GM12878 (cell line): ENCODE measurements at regions not wholly inside any gene's neighbourhood (a gene's known extent, or its start where the extent isn't known, plus 50 kb on each side); places are given as distances from the start of the nearest gene placed in this dataset.

Experiments
- ATAC-seq: fragments of 200-7000 bp; cut with Tn5 transposase; 3 replicates; pipeline ENCODE4 v1.9.1; 2020; ENCODE audit warnings: mild to moderate bottlenecking, moderate library complexity
- BruUV-seq: library from RNA; stranded (reverse); fragments of 400-500 nt; replicated peaks from 2 replicates; lab custom pipeline; 2021; lab: Mats Ljungman, UMichigan
- CTCF ChIA-PET: fragments of 300-600 bp; sonication (Branson Sonifier 250); formaldehyde crosslinking; extraction: SDS; loops from one replicate; lab custom pipeline; 2021; ENCODE audit warnings: inconsistent platforms; lab: Yijun Ruan, JAX
- POLR2A ChIA-PET: fragments of 350-600 bp; formaldehyde crosslinking; extraction: SDS; loops from one replicate; lab custom pipeline; 2021; ENCODE audit warnings: inconsistent platforms; lab: Charles Lee
- RAD21 ChIA-PET: fragments of 300-600 bp; sonication (Branson Sonifier 250); formaldehyde crosslinking; loops from one replicate; lab custom pipeline; 2023; ENCODE audit warnings: antibody characterized with exemption; ENCODE audit not compliant: unreplicated experiment; lab: Charles Lee
- SMC1A ChIA-PET: fragments of 300-600 bp; sonication (Branson Sonifier 250); formaldehyde crosslinking; loops from one replicate; lab custom pipeline; 2023; ENCODE audit not compliant: unreplicated experiment, uncharacterized antibody; lab: Charles Lee
- DNase-seq: peaks from one replicate; pipeline ENCODE4 v3.0.0-alpha.2; 2011; ENCODE audit warnings: low read depth, low spot score
- FAIRE-seq: peaks from 3 replicates; lab custom pipeline; 2011; peaks lifted over from hg19 to GRCh38; lab: Jason Lieb, UNC
- H2AFZ ChIP-seq: 2 replicates; pipeline ENCODE4 v1.6.0; 2011; ENCODE audit warnings: low read depth, low read length, control low read depth; ENCODE audit not compliant: control insufficient read depth
- H3K27ac ChIP-seq: 2 replicates; pipeline ENCODE4 v1.5.1; 2011; ENCODE audit warnings: control low read depth; ENCODE audit not compliant: control insufficient read depth, insufficient read depth
- H3K27me3 ChIP-seq, 2 experiments: replicated peaks in 1 of 2; 2 replicates each; pipeline versions ENCODE4 v1.6.0 to v1.6.1; 2011; ENCODE audit warnings: low read length in 1 of 2; ENCODE audit not compliant: control insufficient read depth in 2 of 2, insufficient read depth in 2 of 2
- H3K36me3 ChIP-seq, 2 experiments: 2 replicates each; pipeline ENCODE4 v1.5.1; 2011; ENCODE audit warnings: low read length in 1 of 2; ENCODE audit not compliant: control insufficient read depth in 2 of 2, insufficient read depth in 2 of 2
- H3K4me1 ChIP-seq: 2 replicates; pipeline ENCODE4 v1.6.1; 2011; ENCODE audit warnings: mild to moderate bottlenecking, low read length, moderate library complexity, mixed read lengths; ENCODE audit not compliant: control insufficient read depth, insufficient read depth
- H3K4me2 ChIP-seq: 2 replicates; pipeline ENCODE4 v1.6.0; 2011; ENCODE audit warnings: control low read depth; ENCODE audit not compliant: control insufficient read depth, insufficient read depth
- H3K4me3 ChIP-seq: fragments of 200-600 bp; sonication (generic); 2 replicates; pipeline ENCODE4 v1.5.1; 2016
- H3K79me2 ChIP-seq: 2 replicates; pipeline ENCODE4 v1.6.0; 2011; ENCODE audit warnings: low read length; ENCODE audit not compliant: control insufficient read depth, insufficient read depth
- H3K9ac ChIP-seq: 2 replicates; pipeline ENCODE4 v1.8.0; 2011; ENCODE audit warnings: low read length, control low read depth, mixed read lengths; ENCODE audit not compliant: control insufficient read depth, insufficient read depth
- H3K9me3 ChIP-seq: replicated peaks from 3 replicates; pipeline ENCODE4 v1.5.1; 2011; ENCODE audit warnings: mild to moderate bottlenecking, low read length; ENCODE audit not compliant: control insufficient read depth, insufficient read depth
- H4K20me1 ChIP-seq: 2 replicates; pipeline ENCODE4 v1.6.0; 2011; ENCODE audit not compliant: control insufficient read depth, insufficient read depth
- CEBPB ChIP-seq, 2 experiments: fragments of 150-350 bp in 1 of 2; IDR thresholded peaks; 2 replicates each; pipeline ENCODE4 v1.6.1; 2012 to 2014; ENCODE audit warnings: low read depth in 2 of 2, low read length in 2 of 2, borderline replicate concordance in 1 of 2, inconsistent platforms in 1 of 2
- FOXK2 ChIP-seq: fragments of 450-650 bp; IDR thresholded peaks from 2 replicates; pipeline ENCODE4 v1.6.1; 2017; ENCODE audit warnings: mild to moderate bottlenecking, moderate library complexity
- HDAC2 ChIP-seq: fragments of 200-600 bp; sonication (generic); IDR thresholded peaks from 2 replicates; pipeline ENCODE4 v1.6.1; 2017
- MEF2A ChIP-seq: IDR thresholded peaks from 2 replicates; pipeline ENCODE4 v1.6.1; 2011; ENCODE audit warnings: low read depth, mild to moderate bottlenecking, low read length, moderate library complexity; ENCODE audit not compliant: insufficient read depth
- MTA2 ChIP-seq: fragments of 450-650 bp; IDR thresholded peaks from 2 replicates; pipeline ENCODE4 v1.6.1; 2016; ENCODE audit warnings: low read depth, mild to moderate bottlenecking, moderate library complexity
- PAX8 ChIP-seq: fragments of 450-650 bp; IDR thresholded peaks from 2 replicates; pipeline ENCODE4 v1.6.1; 2017; ENCODE audit warnings: mild to moderate bottlenecking, moderate library complexity
- POLR2AphosphoS2 ChIP-seq: IDR thresholded peaks from 2 replicates; pipeline ENCODE4 v1.6.1; 2011; ENCODE audit warnings: low read depth, mild to moderate bottlenecking, low read length, improper control_type of control experiment, moderate library complexity
- RFX5 ChIP-seq: IDR thresholded peaks from 2 replicates; pipeline ENCODE4 v1.6.1; 2011; ENCODE audit warnings: low read depth, low read length, improper control_type of control experiment
- USF1 ChIP-seq: IDR thresholded peaks from 2 replicates; pipeline ENCODE4 v1.6.1; 2011; ENCODE audit warnings: borderline replicate concordance, low read depth, mild to moderate bottlenecking, moderate library complexity, mixed read lengths, low read length; ENCODE audit not compliant: insufficient read depth; ENCODE audit errors: extremely low read length
- WRNIP1 ChIP-seq: IDR thresholded peaks from 2 replicates; pipeline ENCODE4 v1.6.1; 2011; ENCODE audit warnings: low read depth, low read length, improper control_type of control experiment, borderline replicate concordance
- WGBS: methylation state at CpG from one replicate; pipeline ENCODE4 v1.1.6; 2016; ENCODE audit warnings: low lambda C conversion rate; ENCODE audit not compliant: insufficient replicate concordance, insufficient coverage; ENCODE audit errors: missing lambda C conversion rate; 5-methylcytosine and 5-hydroxymethylcytosine counted together
- in situ Hi-C: fragments of 300-500 bp; cut with MboI; formaldehyde crosslinking; loops from 9 replicates; pipeline ENCODE4 v1.14.3; 2018; ENCODE audit warnings: mixed read lengths
- intact Hi-C: fragments of 100-400 bp; cut with micrococcal nuclease; formaldehyde crosslinking; loops from one replicate; pipeline ENCODE4 v1.14.2; 2022; ENCODE audit not compliant: unreplicated experiment
- TF ChIP-seq, protein P1 (sequence below): IDR thresholded peaks from 2 replicates; pipeline ENCODE4 v1.6.1; 2012; ENCODE audit warnings: improper control_type of control experiment, low read depth, low read length; ENCODE audit not compliant: insufficient replicate concordance
- TF ChIP-seq, protein P2 (sequence below): fragments of 150-350 bp; IDR thresholded peaks from 2 replicates; pipeline ENCODE4 v1.6.1; 2014; ENCODE audit warnings: mild to moderate bottlenecking, low read depth, low read length

- no peaks in the 10 kb centered on the region for H3K4me1 ChIP-seq
- H4K20me1 ChIP-seq = no peaks in the 10 kb centered on the region
- no peak for FAIRE-seq
- no peaks in the 10 kb centered on the region for H3K79me2 ChIP-seq
- H2AFZ ChIP-seq = no peak overlapping the region
- ChIA-PET RAD21 (no interaction called here), POLR2A (no interaction called here), SMC1A (no interaction called here), CTCF (no interaction called here)
- no peak overlapping the region for H3K27ac ChIP-seq
- intact Hi-C loops = no loop called here
- H3K9ac ChIP-seq = no peak overlapping the region
- WGBS = 63% methylated on average over 2 of the region's 2 CpGs
- no peaks in the 10 kb centered on the region for H3K9me3 ChIP-seq
- no peak for TF ChIP-seq MEF2A
- TF ChIP-seq POLR2AphosphoS2 = no peak
- no peak for TF ChIP-seq WRNIP1
- TF ChIP-seq RFX5 = no peak
- TF ChIP-seq HDAC2 = no peak
- no peak for TF ChIP-seq CEBPB (IDR thresholded peaks at IDR 0.05; ENCODE audit: borderline replicate concordance in 1 of 2, low read depth in 2 of 2, low read length in 2 of 2)
- TF ChIP-seq, protein P1, sequence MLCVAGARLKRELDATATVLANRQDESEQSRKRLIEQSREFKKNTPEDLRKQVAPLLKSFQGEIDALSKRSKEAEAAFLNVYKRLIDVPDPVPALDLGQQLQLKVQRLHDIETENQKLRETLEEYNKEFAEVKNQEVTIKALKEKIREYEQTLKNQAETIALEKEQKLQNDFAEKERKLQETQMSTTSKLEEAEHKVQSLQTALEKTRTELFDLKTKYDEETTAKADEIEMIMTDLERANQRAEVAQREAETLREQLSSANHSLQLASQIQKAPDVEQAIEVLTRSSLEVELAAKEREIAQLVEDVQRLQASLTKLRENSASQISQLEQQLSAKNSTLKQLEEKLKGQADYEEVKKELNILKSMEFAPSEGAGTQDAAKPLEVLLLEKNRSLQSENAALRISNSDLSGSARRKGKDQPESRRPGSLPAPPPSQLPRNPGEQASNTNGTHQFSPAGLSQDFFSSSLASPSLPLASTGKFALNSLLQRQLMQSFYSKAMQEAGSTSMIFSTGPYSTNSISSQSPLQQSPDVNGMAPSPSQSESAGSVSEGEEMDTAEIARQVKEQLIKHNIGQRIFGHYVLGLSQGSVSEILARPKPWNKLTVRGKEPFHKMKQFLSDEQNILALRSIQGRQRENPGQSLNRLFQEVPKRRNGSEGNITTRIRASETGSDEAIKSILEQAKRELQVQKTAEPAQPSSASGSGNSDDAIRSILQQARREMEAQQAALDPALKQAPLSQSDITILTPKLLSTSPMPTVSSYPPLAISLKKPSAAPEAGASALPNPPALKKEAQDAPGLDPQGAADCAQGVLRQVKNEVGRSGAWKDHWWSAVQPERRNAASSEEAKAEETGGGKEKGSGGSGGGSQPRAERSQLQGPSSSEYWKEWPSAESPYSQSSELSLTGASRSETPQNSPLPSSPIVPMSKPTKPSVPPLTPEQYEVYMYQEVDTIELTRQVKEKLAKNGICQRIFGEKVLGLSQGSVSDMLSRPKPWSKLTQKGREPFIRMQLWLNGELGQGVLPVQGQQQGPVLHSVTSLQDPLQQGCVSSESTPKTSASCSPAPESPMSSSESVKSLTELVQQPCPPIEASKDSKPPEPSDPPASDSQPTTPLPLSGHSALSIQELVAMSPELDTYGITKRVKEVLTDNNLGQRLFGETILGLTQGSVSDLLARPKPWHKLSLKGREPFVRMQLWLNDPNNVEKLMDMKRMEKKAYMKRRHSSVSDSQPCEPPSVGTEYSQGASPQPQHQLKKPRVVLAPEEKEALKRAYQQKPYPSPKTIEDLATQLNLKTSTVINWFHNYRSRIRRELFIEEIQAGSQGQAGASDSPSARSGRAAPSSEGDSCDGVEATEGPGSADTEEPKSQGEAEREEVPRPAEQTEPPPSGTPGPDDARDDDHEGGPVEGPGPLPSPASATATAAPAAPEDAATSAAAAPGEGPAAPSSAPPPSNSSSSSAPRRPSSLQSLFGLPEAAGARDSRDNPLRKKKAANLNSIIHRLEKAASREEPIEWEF = no peak
- no peak for TF ChIP-seq USF1
- no peak for TF ChIP-seq FOXK2
- no peak for TF ChIP-seq MTA2
- TF ChIP-seq PAX8 = no peak
- TF ChIP-seq, protein P2, sequence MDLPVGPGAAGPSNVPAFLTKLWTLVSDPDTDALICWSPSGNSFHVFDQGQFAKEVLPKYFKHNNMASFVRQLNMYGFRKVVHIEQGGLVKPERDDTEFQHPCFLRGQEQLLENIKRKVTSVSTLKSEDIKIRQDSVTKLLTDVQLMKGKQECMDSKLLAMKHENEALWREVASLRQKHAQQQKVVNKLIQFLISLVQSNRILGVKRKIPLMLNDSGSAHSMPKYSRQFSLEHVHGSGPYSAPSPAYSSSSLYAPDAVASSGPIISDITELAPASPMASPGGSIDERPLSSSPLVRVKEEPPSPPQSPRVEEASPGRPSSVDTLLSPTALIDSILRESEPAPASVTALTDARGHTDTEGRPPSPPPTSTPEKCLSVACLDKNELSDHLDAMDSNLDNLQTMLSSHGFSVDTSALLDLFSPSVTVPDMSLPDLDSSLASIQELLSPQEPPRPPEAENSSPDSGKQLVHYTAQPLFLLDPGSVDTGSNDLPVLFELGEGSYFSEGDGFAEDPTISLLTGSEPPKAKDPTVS = no peak
- no peak for DNase-seq
- H3K27me3 ChIP-seq = no peaks in the 10 kb centered on the region
- H3K4me3 ChIP-seq = no peak overlapping the region
- BruUV-seq = no TSS peak
- in situ Hi-C loops = no loop called here
- H3K4me2 ChIP-seq = no peak overlapping the region
- ATAC-seq = no peak
- no peaks in the 10 kb centered on the region for H3K36me3 ChIP-seq
Measured at GRCh38 chr4:85291226-85291625, 183.7 kb upstream of the ARHGAP24 start.
